Hematopoietic multipotent progenitor cell treated with erythropoietin and hydrocortisone succinate and interleukin-3 and kit ligand, for 17 days (in vitro differentiated cells): ENCODE measurements at regions not wholly inside any gene's neighbourhood (a gene's known extent, or its start where the extent isn't known, plus 50 kb on each side); places are given as distances from the start of the nearest gene placed in this dataset.

Experiments
- DNase-seq: peaks from one replicate; pipeline ENCODE4 v3.0.0-alpha.2; 2015; ENCODE audit warnings: low spot score

DNA sequence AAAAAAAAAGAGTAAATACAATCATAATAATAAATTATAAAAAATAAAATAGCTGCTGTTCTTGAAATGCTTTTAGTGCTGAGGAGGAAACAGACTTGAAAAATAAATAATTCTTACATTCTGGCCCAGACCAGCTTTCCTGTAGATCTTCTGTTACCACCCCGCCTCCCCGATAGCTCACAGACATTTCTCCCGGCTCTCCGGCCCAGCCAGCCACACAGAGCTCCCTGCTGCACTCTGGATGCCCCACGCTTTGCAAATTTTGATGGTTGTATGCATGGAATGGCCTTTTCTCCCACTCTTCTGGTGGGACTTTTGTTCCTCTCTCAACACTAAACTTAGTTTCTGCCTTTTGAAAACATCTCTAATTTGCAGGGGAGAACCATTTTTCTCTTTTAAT, 249.3 kb downstream of the ATP23 start:
- no peak for DNase-seq

DNA sequence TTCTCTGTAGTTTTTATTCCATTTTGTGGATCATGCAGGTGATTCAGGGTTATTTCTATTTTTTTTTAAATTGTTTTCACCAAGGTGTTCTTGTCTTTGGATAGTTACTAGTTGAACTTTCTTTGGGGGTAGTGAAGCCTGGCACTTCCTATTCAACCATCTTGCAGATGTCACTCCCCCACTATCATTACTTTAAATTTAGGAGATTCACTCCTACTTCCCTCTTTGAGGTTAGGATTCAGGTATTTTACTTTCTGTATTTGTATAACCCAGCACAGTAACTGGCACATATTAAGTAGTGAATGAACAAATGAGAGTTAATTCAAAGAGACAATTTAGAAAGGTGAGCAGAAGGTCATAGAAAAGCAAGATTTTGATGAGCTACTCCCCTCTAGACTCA, 255.6 kb downstream of the ATP23 start:
- no peak for DNase-seq

DNA sequence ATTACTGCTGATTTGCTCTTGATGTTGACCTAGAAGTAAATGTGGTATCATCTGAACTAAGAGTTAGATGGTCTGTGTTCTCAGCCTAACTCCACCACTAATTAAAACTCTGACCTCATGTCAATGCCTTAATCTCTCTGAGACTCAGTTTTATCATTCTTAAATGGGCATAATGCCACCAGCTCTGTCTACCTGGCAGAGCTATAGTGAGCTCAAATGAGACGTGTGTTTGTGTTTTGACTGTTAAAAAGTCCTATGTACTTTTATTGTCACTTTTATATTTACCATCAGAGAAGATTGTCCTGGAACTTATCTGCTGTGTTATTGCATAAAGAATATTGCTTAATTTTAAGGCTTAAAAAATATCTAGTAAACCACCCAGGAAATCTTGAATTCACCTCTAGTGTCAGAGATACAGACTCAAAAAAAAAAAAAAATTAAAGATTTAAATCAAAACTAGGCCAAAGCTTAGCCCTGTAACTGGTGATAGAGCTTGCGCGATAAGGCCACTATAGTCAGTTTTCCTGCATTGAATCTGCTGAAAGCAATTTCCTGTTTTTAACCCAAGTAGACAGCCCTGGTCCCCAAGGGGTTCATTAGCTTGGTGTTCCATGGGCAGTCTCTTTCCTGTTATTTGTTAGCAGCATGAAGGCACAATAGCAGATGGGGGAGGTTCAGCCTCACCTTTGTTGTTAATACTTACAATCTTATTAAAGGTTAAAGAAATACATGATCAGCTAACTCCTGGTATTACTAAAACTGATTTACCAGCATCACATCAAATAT, 261.8 kb downstream of the ATP23 start:
- DNase-seq: no peak

DNA sequence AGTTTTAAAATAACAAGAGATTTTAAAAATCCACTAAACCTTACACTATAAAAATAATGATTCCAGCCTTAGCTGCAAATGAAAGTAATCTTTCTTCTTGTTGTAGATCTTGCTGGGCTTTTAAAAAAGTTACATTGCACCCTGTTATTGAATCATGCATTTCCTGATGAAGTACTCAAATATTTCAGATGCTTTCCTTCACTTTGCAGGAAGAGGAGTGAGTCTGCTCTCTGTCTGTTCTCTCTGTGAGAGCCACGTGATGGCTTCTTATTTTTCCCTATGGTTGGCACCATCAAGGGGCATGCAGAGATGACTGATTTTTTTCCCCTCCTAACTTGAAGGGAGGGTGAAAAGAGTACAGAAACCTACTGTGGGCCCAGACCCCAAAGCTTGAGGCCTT, 262.7 kb downstream of the ATP23 start:
- DNase-seq: no peak

DNA sequence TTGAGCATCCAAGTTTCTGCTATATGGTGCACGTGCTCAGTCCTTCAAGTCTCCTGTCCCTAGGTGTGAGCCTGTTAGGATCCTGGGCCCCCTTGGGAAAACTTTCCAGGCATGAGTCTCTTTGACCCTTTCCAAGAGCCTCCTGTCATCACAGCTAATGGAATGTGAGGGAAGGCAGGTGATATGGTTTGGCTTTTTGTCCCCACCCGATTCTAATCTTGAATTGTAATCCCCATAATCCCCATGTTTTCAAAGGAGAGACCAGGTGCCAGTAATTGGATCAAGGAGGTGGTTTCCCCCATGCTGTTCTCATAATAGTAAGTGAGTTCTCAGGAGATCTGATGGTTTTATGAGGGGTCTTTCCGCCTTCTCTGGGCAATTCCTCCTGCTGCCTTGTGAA, 265.5 kb downstream of the ATP23 start:
- DNase-seq: no peak

DNA sequence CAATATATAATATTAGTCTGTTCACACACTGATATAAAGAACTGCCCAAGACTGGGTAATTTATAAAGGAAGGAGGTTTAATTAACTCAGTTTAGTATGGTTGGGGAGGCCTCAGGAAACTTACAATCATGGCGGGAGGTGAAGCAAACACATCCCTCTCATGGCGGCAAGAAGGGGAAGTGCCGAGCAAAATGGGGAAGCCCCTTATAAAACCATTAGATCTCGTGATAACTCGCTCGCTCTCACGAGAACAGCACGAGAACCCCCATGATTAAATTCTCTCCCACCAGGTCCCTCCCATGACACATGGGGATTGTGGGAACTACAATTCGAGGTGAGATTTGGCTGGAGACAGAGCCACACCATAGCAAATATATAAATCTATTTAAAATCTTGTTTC, 269.8 kb downstream of the ATP23 start:
- DNase-seq: no peak

DNA sequence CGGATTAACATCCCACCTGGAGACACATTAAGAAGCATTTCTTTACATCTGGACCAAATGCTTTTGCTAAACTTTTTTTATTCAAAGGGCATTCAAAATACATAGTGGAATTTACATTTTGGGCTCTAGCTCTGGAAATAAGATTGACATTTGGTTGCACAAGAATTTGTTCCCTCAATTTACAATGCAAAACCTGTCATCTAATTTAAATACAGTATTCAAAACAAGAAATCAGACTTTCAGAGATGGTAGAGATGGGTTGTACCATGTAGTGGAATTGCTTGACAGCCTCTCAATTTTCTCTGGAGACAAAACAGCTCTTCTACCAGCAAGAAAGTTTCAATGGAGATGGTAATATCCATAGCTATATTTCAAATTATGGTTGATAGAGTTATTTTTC, 275.8 kb downstream of the ATP23 start:
- DNase-seq: no peak

DNA sequence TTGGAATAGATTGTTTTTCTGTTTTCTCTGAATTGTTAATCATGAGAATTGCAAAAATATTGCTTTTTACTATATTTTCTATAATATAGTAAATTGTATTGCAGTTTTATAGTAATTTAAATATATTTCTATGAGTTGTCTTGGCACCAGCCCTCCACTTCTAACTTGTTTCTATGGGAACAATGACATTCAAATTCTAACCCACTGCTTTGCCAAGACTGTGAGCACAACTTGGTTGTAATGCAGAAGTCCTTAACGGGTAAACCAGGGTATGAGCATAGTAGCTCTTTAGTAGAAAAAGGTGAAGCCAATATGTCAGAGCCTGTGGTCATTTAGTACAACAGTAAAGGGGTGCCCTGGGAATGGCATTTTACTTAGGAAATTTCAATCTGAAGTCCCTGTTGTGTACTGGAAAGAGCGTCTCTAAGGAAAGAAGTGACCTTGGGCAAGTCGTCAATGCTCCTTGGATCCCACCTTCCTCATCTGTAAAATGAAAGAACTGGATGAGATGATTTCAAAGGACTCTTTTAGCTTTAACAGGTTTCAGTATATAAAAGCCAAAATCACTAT, 283.3 kb downstream of the ATP23 start:
- DNase-seq: no peak

DNA sequence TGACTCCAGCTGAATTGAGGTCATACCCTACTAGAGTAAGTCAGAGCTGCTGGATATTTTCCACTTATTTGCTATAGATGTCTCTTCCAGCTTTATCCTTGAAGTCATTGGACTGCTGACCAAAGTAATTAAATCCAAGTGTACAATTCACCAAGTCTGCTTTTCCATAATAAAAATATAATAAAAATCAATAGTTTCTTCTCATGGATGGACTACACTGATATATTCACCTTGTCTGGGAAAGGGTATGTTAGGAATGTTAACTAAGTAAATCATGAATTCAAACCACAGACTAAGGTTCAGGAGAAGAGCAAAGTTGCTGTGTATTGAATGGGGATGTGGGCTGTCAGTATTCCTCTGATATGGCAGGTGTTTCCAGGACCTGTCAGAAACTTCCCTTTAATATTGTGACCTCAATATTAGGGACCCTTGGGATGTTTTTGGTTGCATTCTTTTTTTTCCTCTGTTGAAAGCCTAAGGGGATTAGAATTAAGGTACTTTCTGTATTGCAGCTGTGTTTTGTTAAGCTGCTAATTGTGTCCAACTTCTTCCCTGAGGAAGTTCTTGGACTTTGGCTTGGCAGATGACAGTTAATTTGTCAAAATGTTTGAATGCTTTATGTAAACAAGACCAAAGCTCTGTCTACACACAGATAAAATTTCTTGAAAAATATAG, 284.0 kb downstream of the ATP23 start:
- no peak for DNase-seq

DNA sequence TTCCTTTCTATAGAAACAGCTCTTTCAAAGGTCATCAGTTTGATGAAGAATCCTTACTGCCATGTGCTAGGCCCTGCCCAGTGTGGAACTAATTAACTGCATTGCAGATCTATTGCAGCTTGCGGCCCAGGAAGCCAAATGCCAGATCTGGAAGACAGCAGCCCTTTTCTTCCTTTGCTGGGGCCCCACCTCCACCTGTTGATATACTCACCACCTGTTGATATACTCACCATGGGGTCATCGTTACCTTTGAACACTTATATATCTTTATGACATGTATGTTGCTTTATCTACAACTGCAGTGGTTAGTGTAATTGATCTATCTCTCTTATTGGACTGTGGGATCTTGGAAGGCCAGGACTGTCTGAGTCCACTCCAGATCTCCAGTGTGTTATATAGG, 292.5 kb downstream of the ATP23 start:
- DNase-seq: no peak

DNA sequence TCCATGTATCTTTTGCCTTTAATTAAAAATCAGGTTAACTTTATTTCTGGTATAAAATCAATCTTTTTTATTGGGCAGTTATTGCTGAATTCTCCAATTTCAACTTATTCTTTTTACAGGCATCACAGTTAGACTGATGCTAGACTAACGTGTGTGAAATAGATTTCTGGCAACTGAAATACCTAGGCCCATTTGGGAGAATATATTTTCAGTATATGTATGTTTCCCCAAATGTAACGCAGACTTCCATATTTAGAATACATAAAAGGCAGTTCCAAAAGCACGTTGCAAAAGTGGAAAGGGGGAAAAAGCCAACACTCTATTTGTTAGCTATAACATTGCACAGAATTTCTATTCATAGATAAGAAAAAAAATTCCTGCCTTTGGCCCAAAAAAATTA, 297.0 kb downstream of the ATP23 start:
- no peak for DNase-seq

DNA sequence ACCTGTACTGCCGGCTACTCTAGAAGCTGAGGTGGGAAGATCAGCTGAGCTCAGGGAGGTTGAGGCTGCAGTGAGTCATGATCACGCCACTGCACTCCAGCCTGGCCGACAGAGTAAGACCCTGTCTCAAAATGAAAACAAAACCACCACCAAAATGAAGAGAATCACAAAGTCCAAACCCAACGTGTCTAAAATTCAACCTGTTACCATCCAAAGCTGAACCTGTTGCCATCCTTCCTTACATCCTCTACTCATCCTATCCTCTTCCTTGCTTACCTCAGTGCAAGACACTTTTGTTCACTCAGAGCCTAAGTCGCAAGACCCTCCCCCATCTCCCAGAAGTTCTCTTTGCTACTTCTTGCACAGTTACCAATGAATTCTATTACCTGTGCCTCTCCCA, 299.7 kb downstream of the ATP23 start:
- DNase-seq: no peak

DNA sequence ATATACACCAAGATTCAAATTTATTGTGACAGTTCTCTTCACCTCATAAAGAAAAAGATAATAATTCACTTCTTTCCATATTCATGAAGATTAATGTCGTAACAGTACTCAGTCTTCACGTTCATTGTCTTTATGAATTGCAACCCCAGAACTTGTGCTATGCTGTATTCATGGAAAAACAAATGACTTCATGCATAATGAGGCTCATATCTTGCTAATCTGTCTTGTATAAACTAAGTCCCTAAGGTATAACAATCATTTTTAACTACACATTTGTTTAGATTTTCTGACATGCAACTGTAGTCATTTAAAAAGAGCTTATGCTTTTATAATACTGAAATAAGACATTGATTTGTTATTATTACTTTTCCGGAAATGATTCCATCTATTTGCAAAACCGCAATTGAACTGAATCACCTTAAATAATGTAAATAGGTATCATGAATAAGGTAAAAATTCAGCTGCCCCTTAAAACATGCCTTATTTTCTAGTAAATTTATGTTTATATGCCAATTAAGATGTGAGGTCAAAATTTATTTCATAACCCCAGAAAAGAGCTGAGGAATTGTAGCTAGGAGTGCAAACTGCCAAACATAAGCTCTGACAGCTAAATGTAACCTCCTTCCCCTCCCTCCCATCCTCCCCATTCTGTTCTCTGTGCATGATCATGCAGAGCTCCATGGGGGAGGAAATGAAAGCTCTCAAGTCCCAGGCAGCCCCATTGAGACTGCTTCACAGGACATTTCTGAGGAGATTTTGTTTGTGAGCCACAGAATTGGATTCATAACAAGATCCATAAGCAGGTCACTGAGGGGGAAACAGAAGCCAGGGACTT, 301.6 kb downstream of the ATP23 start:
- no peak for DNase-seq

DNA sequence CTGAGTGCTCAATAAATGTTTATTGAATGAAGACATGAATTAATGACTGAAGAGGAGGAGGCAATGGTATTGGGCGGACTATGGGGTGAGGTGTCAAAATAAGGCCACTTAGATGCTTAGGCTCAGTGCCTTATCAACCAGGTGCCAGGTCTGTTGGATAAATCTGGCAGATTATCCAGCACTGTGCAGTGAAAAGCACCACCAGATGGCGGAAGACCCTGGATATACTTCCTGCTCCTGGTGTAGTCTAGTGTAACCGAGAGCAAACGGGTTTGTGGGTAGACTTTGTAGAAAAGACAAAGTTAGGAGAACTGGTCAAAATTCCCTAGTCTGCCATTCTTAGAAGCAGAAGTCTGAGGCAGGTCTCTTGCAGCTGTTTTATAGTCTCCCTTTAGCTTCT, 306.3 kb downstream of the ATP23 start:
- DNase-seq: no peak

DNA sequence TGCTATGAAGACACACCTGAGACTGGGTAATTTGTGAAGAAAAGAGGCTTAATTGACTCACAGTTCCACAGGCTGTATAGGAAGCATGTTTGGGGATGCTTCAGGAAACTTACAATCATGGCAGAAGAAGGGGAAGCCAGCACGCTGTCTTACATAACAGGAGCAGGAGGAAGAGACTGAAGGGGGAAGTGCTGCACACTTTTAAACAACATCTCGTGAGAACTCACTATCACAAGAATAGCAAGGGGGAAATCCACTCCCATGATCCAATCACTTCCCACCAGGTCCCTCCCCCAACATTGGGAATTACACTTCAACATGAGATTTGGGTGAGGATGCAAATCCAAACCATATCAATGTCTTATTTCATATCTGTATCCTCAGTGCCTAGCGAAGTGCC, 307.2 kb downstream of the ATP23 start:
- no peak for DNase-seq

DNA sequence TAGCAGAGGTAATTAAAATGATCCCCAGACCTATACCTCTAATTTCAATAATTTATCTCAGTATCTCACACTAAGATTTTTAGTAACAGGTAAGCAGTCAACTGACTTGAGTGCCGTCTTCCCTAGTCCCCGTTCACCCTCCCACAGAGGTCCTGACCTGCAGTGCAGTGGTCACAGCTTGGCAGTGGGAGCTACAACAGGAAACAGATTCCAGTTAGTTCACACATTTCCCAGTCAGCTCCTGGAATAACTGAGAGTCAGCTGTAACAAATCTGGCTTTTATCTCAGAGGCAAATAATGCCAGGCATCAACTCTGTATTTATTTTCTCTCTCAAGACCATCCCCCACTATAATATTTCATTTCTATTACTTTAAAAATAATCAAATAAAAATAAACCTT, 308.2 kb downstream of the ATP23 start:
- DNase-seq: no peak

DNA sequence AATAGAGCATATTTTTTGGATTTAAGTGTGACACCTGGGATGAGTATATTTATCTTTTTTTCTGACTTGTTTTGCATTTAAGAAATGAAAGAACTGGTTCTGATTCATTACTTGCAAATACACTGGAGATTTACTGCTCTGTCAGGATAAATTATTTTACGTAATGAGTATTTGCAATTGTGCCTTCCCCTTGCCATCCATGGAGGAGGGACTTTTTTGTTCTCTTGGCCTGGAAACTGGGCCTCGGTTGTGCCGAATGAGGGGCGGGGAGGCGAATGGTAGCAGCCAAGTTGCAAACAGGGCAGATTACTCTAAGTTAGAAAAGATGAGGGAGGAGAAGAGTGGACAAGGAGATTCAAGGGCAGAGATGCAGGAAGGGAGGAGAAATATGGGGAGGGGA, 308.7 kb downstream of the ATP23 start:
- DNase-seq: no peak

DNA sequence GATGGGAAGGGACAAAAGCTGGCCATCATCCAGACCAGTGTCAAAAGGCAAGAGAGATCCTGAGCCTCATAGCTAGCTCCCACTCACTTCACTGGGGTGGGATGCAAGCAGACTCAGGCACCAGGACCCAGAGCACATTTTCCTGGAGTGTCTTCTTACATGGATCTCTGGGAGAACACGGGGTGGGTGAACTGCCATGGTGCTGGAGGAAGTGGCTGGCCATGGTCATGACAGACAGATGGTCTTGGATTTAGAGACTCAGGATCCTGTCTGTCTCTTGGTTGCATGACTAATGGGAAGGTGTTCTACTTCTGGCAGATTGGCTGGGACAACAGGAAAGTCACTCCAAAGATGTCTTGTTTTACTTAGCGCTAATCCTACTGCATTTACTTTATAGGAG, 311.5 kb downstream of the ATP23 start:
- DNase-seq: no peak

DNA sequence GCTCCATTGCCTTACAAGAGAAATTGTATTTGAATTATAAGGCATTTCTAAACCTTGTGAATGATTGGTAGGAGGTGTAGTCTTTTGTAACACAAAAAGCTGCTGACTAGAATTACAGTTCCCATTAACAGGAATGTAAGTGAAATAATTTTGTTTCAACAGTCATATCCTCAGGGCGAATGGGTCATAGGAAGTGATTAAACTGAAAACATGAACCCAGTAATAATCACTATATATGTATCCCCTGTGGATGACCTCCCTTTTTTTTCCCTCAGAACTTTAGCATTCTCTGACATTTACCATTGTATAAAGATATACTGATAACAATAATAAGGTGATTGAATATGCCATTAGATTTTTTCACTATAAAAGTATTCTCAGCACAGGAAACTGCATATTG, 312.3 kb downstream of the ATP23 start:
- no peak for DNase-seq

DNA sequence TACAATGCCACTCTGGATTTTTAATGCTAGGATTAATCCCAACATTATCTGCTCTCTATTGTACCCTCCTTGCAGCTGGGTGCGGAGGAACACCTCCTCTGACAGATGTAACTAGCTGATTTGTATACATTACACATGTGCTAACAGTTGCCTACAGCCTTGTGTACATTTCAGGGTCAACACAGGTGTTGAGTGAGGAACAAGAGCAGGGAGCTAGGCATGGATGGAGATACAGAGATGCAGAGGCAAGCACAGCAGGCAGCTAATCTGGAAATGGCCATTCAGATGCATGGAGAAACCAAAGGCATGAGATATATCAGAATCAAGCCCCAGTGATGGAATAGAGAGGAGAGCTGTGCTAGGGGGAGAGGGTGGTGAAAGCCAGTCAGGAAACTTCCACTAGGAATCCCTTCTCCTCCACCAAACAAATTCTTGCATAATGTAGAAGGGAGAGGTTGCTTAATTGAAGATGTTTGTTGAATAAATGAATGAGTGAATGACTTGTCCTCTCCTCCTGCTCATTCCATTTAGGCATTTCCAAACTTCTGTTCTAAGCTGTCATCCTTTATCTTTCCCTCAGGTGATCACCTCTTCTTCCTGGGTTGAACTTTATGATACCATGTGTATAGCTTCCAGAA, 313.2 kb downstream of the ATP23 start:
- DNase-seq: no peak

DNA sequence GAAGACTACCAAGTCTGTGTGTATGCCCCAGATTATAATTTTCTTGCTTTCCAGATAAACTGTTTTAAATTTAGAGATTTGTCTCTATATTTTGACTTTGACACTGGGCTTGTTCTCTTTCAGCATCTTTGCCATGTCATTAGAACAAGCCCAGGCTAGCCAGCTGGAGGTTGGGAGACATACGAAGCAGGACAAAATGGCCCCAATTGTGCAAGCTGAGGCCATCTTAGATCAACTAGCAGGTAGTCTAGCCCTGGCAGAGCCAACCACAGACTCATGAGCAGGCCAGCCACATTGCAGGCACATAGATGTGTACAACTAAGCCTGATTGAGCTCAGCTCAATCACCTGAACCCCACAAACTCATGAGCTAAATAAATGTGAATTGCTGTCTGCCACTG, 321.4 kb downstream of the ATP23 start:
- DNase-seq: no peak

DNA sequence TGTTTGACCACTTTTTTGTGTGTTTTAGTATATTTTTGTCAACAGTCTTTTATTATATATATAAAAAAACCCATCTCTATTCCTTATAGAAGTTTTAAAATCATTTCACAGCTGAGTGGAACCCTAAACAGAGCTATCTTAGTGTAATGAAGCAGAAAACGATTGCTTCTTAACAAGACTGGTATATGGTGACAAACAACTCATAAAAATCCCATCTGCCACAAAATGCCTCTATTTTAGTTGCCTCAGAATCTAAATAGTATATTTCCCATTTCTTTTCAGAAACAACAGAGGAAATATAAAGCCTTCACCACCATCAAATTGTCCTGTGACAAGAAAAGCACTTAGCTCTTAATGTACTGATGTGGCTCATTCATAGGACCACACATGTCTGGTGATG, 322.4 kb downstream of the ATP23 start:
- DNase-seq: no peak
